GM23338 (cell line): ENCODE measurements at regions not wholly inside any gene's neighbourhood (a gene's known extent, or its start where the extent isn't known, plus 50 kb on each side); places are given as distances from the start of the nearest gene placed in this dataset.

ENCODE experiments used
- ATAC-seq: fragments of 200-7000 bp; cut with Tn5 transposase; 3 replicates; pipeline ENCODE4 v1.9.1; 2020
- DNase-seq: peaks from one replicate; pipeline ENCODE4 v3.0.0-alpha.2; 2015; ENCODE audit warnings: low spot score
- H2AFZ ChIP-seq: fragments of 200-600 bp; sonication (generic); 2 replicates; pipeline ENCODE4 v1.8.0; 2016; ENCODE audit warnings: antibody characterized with exemption, mild to moderate bottlenecking, moderate library complexity
- H3F3A ChIP-seq: fragments of 200-600 bp; sonication (generic); replicated peaks from 2 replicates; pipeline ENCODE4 v1.8.0; 2017; ENCODE audit warnings: antibody characterized with exemption, mixed run types, low read depth
- H3K27ac ChIP-seq: fragments of 200-600 bp; sonication (generic); 2 replicates; pipeline ENCODE4 v1.6.1; 2016; ENCODE audit warnings: low read depth
- H3K27me3 ChIP-seq: fragments of 200-600 bp; sonication (generic); 2 replicates; pipeline ENCODE4 v1.8.0; 2016; ENCODE audit warnings: mild to moderate bottlenecking, mixed run types, moderate library complexity; ENCODE audit not compliant: insufficient read depth
- H3K36me3 ChIP-seq: fragments of 200-600 bp; sonication (generic); 2 replicates; pipeline ENCODE4 v1.8.0; 2016; ENCODE audit warnings: mild to moderate bottlenecking; ENCODE audit not compliant: insufficient read depth
- H3K4me1 ChIP-seq: fragments of 200-600 bp; sonication (generic); 2 replicates; pipeline ENCODE4 v1.8.0; 2016; ENCODE audit warnings: mild to moderate bottlenecking, moderate library complexity; ENCODE audit not compliant: insufficient read depth
- H3K4me2 ChIP-seq: fragments of 200-600 bp; sonication (generic); 2 replicates; pipeline ENCODE4 v1.7.1; 2017; ENCODE audit warnings: mixed run types
- H3K4me3 ChIP-seq: fragments of 200-600 bp; sonication (generic); 2 replicates; pipeline ENCODE4 v1.6.1; 2016; ENCODE audit warnings: mixed run types
- H3K79me2 ChIP-seq: fragments of 200-600 bp; sonication (generic); replicated peaks from 2 replicates; pipeline ENCODE4 v1.8.0; 2017; ENCODE audit warnings: mild to moderate bottlenecking; ENCODE audit not compliant: insufficient read depth
- H3K9me2 ChIP-seq: fragments of 200-600 bp; sonication (generic); 2 replicates; pipeline ENCODE4 v1.8.0; 2017; ENCODE audit not compliant: insufficient read depth
- H4K20me1 ChIP-seq: fragments of 200-600 bp; sonication (generic); replicated peaks from 2 replicates; pipeline ENCODE4 v1.8.0; 2017; ENCODE audit warnings: mild to moderate bottlenecking; ENCODE audit not compliant: insufficient read depth
- H3K27ac Mint-ChIP-seq: 2 replicates; pipeline ENCODE4 v1.8.0; 2020; ENCODE audit warnings: inconsistent platforms, mild to moderate bottlenecking, moderate library complexity, mixed read lengths
- H3K27me3 Mint-ChIP-seq: 3 replicates; pipeline ENCODE4 v1.8.0; 2022; ENCODE audit warnings: low read depth, mild to moderate bottlenecking, moderate library complexity, mixed read lengths, inconsistent platforms; ENCODE audit not compliant: insufficient read depth, poor library complexity
- H3K36me3 Mint-ChIP-seq: 3 replicates; pipeline ENCODE4 v1.8.0; 2021; ENCODE audit warnings: low read depth, mild to moderate bottlenecking, inconsistent platforms, moderate library complexity, mixed read lengths
- H3K4me1 Mint-ChIP-seq: 3 replicates; pipeline ENCODE4 v1.8.0; 2020; ENCODE audit warnings: mild to moderate bottlenecking, inconsistent platforms, mixed read lengths
- H3K4me3 Mint-ChIP-seq: 3 replicates; pipeline ENCODE4 v1.8.0; 2021; ENCODE audit warnings: moderate library complexity, mild to moderate bottlenecking, inconsistent platforms, mixed read lengths
- H3K9me3 Mint-ChIP-seq: 3 replicates; pipeline ENCODE4 v1.8.0; 2020; ENCODE audit warnings: moderate library complexity, mild to moderate bottlenecking, inconsistent platforms, mixed read lengths
- CREB1 ChIP-seq: fragments of 250-450 bp; sonication (Bioruptor Pico); IDR thresholded peaks from 2 replicates; pipeline ENCODE4 v1.5.0; 2020; ENCODE audit warnings: low read depth, mild to moderate bottlenecking, moderate library complexity
- EZH2 ChIP-seq: fragments of 200-600 bp; sonication (generic); IDR thresholded peaks from one replicate; pipeline ENCODE4 v1.8.0; 2017; ENCODE audit warnings: antibody characterized with exemption, mild to moderate bottlenecking, low read depth; ENCODE audit not compliant: unreplicated experiment
- EZH2phosphoT487 ChIP-seq: fragments of 200-600 bp; sonication (generic); IDR thresholded peaks from one replicate; pipeline ENCODE4 v1.8.1; 2018; ENCODE audit warnings: antibody characterized with exemption; ENCODE audit not compliant: unreplicated experiment
- JUNB ChIP-seq: IDR thresholded peaks from one replicate; pipeline ENCODE4 v1.6.1; 2016; ENCODE audit warnings: antibody characterized with exemption; ENCODE audit not compliant: unreplicated experiment
- NANOG ChIP-seq: IDR thresholded peaks from 2 replicates; pipeline ENCODE4 v1.6.1; 2016; ENCODE audit warnings: antibody characterized with exemption, borderline replicate concordance
- POLR2AphosphoS5 ChIP-seq: IDR thresholded peaks from 2 replicates; pipeline ENCODE4 v1.6.1; 2016; ENCODE audit warnings: antibody characterized with exemption, low read depth
- STAT1 ChIP-seq: IDR thresholded peaks from one replicate; pipeline ENCODE4 v1.6.1; 2016; ENCODE audit warnings: antibody characterized with exemption; ENCODE audit not compliant: unreplicated experiment
- ZNF114 ChIP-seq: fragments of 250-450 bp; sonication (Bioruptor Pico); IDR thresholded peaks from 2 replicates; pipeline ENCODE4 v1.5.0; 2020; ENCODE audit warnings: mild to moderate bottlenecking, moderate library complexity
- ZNF331 ChIP-seq: fragments of 250-450 bp; sonication (Bioruptor Pico); IDR thresholded peaks from 2 replicates; pipeline ENCODE4 v1.5.0; 2020; ENCODE audit warnings: low read depth, mild to moderate bottlenecking, moderate library complexity
- TF ChIP-seq, protein P1 (sequence below): IDR thresholded peaks from 2 replicates; pipeline ENCODE4 v1.6.1; 2016; ENCODE audit warnings: antibody characterized with exemption
- TF ChIP-seq, protein P2 (sequence below): IDR thresholded peaks from one replicate; pipeline ENCODE4 v1.6.1; 2018; ENCODE audit warnings: antibody characterized with exemption; ENCODE audit not compliant: unreplicated experiment
- TF ChIP-seq, protein P3 (sequence below), 2 experiments: fragments of 200-600 bp in 1 of 2; sonication (generic) in 1 of 2; conservative IDR thresholded peaks; 2 replicates each; pipeline versions ENCODE4 v1.5.1 to v1.6.1; 2016 to 2017; ENCODE audit warnings: antibody characterized with exemption in 2 of 2, low read depth in 2 of 2, mild to moderate bottlenecking in 2 of 2, moderate library complexity in 1 of 2
- TF ChIP-seq, protein P4 (sequence below): fragments of 250-450 bp; sonication (Bioruptor Pico); IDR thresholded peaks from 2 replicates; pipeline ENCODE4 v1.5.0; 2020; ENCODE audit warnings: mild to moderate bottlenecking, moderate library complexity

DNA sequence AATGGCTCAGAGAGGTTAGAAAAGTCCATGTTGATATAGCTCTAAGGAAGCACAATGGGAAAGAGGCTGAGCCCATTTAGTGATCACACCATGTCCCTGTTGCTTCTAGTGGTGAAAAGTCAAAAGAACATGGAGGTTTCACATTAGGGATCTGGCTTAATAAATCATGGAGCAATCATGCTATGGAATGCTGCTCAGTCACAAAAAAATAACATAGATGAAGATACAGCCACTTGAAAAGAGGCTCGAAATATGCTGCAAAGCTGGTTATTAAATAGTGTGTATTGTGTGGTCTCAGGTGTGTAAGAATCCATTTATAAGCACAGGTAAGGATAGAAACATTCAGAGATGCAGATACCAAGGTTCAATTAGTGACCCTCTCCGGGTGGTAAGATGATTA, 63.6 kb upstream of the CPO start:
- Histone ChIP-seq H3K27ac (no peak overlapping the region), H3K36me3 (no peaks in the 10 kb centered on the region), H2AFZ (no peak overlapping the region), H3K27me3 (no peaks in the 10 kb centered on the region), H3K4me2 (no peak overlapping the region), H3K79me2 (no peaks in the 10 kb centered on the region), H3K9me2 (0 out of 2 replicates have a peak, but pooled peaks cover 2% of the 10 kb centered on the region), H4K20me1 (no peaks in the 10 kb centered on the region), H3K4me1 (peaks cover 15% of the 10 kb centered on the region), H3K4me3 (no peak overlapping the region), H3F3A (no peaks in the 10 kb centered on the region)
- Mint-ChIP-seq H3K27me3 (no peaks in the 10 kb centered on the region), H3K9me3 (no peaks in the 10 kb centered on the region), H3K4me1 (peaks cover 12% of the 10 kb centered on the region), H3K4me3 (no peak overlapping the region), H3K36me3 (no peaks in the 10 kb centered on the region), H3K27ac (no peak overlapping the region)
- ATAC-seq (no peak; the same call in 2 of the 3 replicates), DNase-seq (no peak)
- TF ChIP-seq, protein P1, sequence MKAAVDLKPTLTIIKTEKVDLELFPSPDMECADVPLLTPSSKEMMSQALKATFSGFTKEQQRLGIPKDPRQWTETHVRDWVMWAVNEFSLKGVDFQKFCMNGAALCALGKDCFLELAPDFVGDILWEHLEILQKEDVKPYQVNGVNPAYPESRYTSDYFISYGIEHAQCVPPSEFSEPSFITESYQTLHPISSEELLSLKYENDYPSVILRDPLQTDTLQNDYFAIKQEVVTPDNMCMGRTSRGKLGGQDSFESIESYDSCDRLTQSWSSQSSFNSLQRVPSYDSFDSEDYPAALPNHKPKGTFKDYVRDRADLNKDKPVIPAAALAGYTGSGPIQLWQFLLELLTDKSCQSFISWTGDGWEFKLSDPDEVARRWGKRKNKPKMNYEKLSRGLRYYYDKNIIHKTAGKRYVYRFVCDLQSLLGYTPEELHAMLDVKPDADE = no peak
- TF ChIP-seq ZNF331 (CRISPR knock-in tag) = no peak
- no peak for TF ChIP-seq STAT1
- TF ChIP-seq, protein P2, sequence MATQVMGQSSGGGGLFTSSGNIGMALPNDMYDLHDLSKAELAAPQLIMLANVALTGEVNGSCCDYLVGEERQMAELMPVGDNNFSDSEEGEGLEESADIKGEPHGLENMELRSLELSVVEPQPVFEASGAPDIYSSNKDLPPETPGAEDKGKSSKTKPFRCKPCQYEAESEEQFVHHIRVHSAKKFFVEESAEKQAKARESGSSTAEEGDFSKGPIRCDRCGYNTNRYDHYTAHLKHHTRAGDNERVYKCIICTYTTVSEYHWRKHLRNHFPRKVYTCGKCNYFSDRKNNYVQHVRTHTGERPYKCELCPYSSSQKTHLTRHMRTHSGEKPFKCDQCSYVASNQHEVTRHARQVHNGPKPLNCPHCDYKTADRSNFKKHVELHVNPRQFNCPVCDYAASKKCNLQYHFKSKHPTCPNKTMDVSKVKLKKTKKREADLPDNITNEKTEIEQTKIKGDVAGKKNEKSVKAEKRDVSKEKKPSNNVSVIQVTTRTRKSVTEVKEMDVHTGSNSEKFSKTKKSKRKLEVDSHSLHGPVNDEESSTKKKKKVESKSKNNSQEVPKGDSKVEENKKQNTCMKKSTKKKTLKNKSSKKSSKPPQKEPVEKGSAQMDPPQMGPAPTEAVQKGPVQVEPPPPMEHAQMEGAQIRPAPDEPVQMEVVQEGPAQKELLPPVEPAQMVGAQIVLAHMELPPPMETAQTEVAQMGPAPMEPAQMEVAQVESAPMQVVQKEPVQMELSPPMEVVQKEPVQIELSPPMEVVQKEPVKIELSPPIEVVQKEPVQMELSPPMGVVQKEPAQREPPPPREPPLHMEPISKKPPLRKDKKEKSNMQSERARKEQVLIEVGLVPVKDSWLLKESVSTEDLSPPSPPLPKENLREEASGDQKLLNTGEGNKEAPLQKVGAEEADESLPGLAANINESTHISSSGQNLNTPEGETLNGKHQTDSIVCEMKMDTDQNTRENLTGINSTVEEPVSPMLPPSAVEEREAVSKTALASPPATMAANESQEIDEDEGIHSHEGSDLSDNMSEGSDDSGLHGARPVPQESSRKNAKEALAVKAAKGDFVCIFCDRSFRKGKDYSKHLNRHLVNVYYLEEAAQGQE = no peak
- no peak for TF ChIP-seq ZNF114 (CRISPR knock-in tag)
- TF ChIP-seq JUNB = no peak
- TF ChIP-seq, protein P3, sequence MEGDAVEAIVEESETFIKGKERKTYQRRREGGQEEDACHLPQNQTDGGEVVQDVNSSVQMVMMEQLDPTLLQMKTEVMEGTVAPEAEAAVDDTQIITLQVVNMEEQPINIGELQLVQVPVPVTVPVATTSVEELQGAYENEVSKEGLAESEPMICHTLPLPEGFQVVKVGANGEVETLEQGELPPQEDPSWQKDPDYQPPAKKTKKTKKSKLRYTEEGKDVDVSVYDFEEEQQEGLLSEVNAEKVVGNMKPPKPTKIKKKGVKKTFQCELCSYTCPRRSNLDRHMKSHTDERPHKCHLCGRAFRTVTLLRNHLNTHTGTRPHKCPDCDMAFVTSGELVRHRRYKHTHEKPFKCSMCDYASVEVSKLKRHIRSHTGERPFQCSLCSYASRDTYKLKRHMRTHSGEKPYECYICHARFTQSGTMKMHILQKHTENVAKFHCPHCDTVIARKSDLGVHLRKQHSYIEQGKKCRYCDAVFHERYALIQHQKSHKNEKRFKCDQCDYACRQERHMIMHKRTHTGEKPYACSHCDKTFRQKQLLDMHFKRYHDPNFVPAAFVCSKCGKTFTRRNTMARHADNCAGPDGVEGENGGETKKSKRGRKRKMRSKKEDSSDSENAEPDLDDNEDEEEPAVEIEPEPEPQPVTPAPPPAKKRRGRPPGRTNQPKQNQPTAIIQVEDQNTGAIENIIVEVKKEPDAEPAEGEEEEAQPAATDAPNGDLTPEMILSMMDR (conservative IDR thresholded peaks at IDR 0.05; ENCODE audit: low read depth in 2 of 2) = no peak
- no peak for TF ChIP-seq CREB1
- TF ChIP-seq, protein P4, sequence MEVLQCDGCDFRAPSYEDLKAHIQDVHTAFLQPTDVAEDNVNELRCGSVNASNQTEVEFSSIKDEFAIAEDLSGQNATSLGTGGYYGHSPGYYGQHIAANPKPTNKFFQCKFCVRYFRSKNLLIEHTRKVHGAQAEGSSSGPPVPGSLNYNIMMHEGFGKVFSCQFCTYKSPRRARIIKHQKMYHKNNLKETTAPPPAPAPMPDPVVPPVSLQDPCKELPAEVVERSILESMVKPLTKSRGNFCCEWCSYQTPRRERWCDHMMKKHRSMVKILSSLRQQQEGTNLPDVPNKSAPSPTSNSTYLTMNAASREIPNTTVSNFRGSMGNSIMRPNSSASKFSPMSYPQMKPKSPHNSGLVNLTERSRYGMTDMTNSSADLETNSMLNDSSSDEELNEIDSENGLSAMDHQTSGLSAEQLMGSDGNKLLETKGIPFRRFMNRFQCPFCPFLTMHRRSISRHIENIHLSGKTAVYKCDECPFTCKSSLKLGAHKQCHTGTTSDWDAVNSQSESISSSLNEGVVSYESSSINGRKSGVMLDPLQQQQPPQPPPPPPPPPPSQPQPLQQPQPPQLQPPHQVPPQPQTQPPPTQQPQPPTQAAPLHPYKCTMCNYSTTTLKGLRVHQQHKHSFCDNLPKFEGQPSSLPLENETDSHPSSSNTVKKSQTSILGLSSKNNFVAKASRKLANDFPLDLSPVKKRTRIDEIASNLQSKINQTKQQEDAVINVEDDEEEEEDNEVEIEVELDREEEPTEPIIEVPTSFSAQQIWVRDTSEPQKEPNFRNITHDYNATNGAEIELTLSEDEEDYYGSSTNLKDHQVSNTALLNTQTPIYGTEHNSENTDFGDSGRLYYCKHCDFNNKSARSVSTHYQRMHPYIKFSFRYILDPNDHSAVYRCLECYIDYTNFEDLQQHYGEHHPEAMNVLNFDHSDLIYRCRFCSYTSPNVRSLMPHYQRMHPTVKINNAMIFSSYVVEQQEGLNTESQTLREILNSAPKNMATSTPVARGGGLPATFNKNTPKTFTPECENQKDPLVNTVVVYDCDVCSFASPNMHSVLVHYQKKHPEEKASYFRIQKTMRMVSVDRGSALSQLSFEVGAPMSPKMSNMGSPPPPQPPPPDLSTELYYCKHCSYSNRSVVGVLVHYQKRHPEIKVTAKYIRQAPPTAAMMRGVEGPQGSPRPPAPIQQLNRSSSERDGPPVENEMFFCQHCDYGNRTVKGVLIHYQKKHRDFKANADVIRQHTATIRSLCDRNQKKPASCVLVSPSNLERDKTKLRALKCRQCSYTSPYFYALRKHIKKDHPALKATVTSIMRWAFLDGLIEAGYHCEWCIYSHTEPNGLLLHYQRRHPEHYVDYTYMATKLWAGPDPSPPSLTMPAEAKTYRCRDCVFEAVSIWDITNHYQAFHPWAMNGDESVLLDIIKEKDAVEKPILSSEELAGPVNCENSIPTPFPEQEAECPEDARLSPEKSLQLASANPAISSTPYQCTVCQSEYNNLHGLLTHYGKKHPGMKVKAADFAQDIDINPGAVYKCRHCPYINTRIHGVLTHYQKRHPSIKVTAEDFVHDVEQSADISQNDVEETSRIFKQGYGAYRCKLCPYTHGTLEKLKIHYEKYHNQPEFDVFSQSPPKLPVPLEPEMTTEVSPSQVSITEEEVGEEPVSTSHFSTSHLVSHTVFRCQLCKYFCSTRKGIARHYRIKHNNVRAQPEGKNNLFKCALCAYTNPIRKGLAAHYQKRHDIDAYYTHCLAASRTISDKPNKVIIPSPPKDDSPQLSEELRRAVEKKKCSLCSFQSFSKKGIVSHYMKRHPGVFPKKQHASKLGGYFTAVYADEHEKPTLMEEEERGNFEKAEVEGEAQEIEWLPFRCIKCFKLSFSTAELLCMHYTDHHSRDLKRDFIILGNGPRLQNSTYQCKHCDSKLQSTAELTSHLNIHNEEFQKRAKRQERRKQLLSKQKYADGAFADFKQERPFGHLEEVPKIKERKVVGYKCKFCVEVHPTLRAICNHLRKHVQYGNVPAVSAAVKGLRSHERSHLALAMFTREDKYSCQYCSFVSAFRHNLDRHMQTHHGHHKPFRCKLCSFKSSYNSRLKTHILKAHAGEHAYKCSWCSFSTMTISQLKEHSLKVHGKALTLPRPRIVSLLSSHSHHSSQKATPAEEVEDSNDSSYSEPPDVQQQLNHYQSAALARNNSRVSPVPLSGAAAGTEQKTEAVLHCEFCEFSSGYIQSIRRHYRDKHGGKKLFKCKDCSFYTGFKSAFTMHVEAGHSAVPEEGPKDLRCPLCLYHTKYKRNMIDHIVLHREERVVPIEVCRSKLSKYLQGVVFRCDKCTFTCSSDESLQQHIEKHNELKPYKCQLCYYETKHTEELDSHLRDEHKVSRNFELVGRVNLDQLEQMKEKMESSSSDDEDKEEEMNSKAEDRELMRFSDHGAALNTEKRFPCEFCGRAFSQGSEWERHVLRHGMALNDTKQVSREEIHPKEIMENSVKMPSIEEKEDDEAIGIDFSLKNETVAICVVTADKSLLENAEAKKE = no peak
- no peak for TF ChIP-seq EZH2
- TF ChIP-seq NANOG = no peak
- TF ChIP-seq EZH2phosphoT487 = no peak
- TF ChIP-seq POLR2AphosphoS5 = no peak
